NCI-H2227 (cell line): ENCODE measurements at regions not wholly inside any gene's neighbourhood (a gene's known extent, or its start where the extent isn't known, plus 50 kb on each side); places are given as distances from the start of the nearest gene placed in this dataset.

ENCODE experiments used
- DNase-seq: peaks from one replicate; lab custom pipeline; 2025; ENCODE audit not compliant: unreplicated experiment; lab: John Stamatoyannopoulos, UW

- no peak for DNase-seq
These were observed 199.8 kb upstream of the NAV3 start for GRCh38 chr12:77630790-77631445.

GRCh38 chr12:77630344-77630743, 200.3 kb upstream of the NAV3 start:
- no peak for DNase-seq

GRCh38 chr12:77629141-77629540, 201.6 kb upstream of the NAV3 start:
- DNase-seq, result no peak

GRCh38 chr12:77625441-77625840, 205.3 kb upstream of the NAV3 start:
- no peak for DNase-seq

GRCh38 chr12:77619425-77619824, 211.3 kb upstream of the NAV3 start:
- DNase-seq, result peak; percentile 10

GRCh38 chr12:77617818-77618217, 212.9 kb upstream of the NAV3 start:
- no peak for DNase-seq

- DNase-seq, result no peak
These were observed 215.4 kb upstream of the NAV3 start for GRCh38 chr12:77615332-77615731.

GRCh38 chr12:77613411-77613810, 217.3 kb upstream of the NAV3 start:
- DNase-seq, result no peak

GRCh38 chr12:77610446-77610845, 220.2 kb upstream of the NAV3 start:
- no peak for DNase-seq

GRCh38 chr12:77609016-77609415, 221.7 kb upstream of the NAV3 start:
- DNase-seq, result no peak

- no peak for DNase-seq
These were observed 222.3 kb upstream of the NAV3 start for GRCh38 chr12:77608271-77608824.

GRCh38 chr12:77606348-77606747, 224.3 kb upstream of the NAV3 start:
- no peak for DNase-seq

- no peak for DNase-seq
These were observed 226.7 kb upstream of the NAV3 start for GRCh38 chr12:77603946-77604345.

GRCh38 chr12:77601069-77601468, 229.6 kb upstream of the NAV3 start:
- DNase-seq, result no peak

GRCh38 chr12:77600468-77600843, 230.2 kb upstream of the NAV3 start:
- no peak for DNase-seq

GRCh38 chr12:77599782-77600467, 230.8 kb upstream of the NAV3 start:
- no peak for DNase-seq

- no peak for DNase-seq
These were observed 236.3 kb upstream of the NAV3 start for GRCh38 chr12:77594366-77594765.

GRCh38 chr12:77592836-77593235, 237.9 kb upstream of the NAV3 start:
- no peak for DNase-seq

GRCh38 chr12:77591959-77592743, 238.5 kb upstream of the NAV3 start:
- peak; percentile 71 for DNase-seq

GRCh38 chr12:77590306-77590705, 240.4 kb upstream of the NAV3 start:
- DNase-seq, result no peak

- DNase-seq, result no peak
These were observed 245.8 kb upstream of the NAV3 start for GRCh38 chr12:77584860-77585259.
